Neural progenitor cell (in vitro differentiated cells): ENCODE measurements at regions not wholly inside any gene's neighbourhood (a gene's known extent, or its start where the extent isn't known, plus 50 kb on each side); places are given as distances from the start of the nearest gene placed in this dataset.
A peak's percentile ranks its signal among the peaks of the same experiment; 100 is the strongest.

ENCODE experiments used
- DNase-seq: peaks from one replicate; pipeline ENCODE4 v3.0.0-alpha.2; 2016; ENCODE audit warnings: low spot score
- H2AFZ ChIP-seq: fragments of 200-600 bp; sonication (generic); replicated peaks from 2 replicates; pipeline ENCODE4 v1.6.1; 2016; ENCODE audit warnings: antibody characterized with exemption
- H3F3A ChIP-seq: fragments of 200-600 bp; sonication (generic); 2 replicates; pipeline ENCODE4 v1.6.1; 2016; ENCODE audit warnings: antibody characterized with exemption, low read depth
- H3K27ac ChIP-seq: fragments of 200-600 bp; sonication (generic); 2 replicates; pipeline ENCODE4 v1.5.1; 2016; ENCODE audit warnings: mild to moderate bottlenecking
- H3K27me3 ChIP-seq: fragments of 200-600 bp; sonication (generic); 2 replicates; pipeline ENCODE4 v1.6.1; 2016; ENCODE audit warnings: mild to moderate bottlenecking, moderate library complexity
- H3K36me3 ChIP-seq: fragments of 200-600 bp; sonication (generic); 2 replicates; pipeline ENCODE4 v1.5.1; 2016
- H3K4me1 ChIP-seq: fragments of 200-600 bp; sonication (generic); 2 replicates; pipeline ENCODE4 v1.6.1; 2016; ENCODE audit warnings: mixed run types
- H3K4me2 ChIP-seq: fragments of 200-600 bp; sonication (generic); 2 replicates; pipeline ENCODE4 v1.6.1; 2016
- H3K4me3 ChIP-seq: fragments of 200-600 bp; sonication (generic); 2 replicates; pipeline ENCODE4 v1.5.1; 2016
- H3K79me2 ChIP-seq: fragments of 200-600 bp; sonication (generic); 2 replicates; pipeline ENCODE4 v1.6.1; 2016; ENCODE audit warnings: low read depth
- H3K9ac ChIP-seq: fragments of 200-600 bp; sonication (generic); 2 replicates; pipeline ENCODE4 v1.6.1; 2016
- H3K9me3 ChIP-seq: fragments of 200-600 bp; sonication (generic); 2 replicates; pipeline ENCODE4 v1.5.1; 2016; ENCODE audit warnings: low read depth
- H4K20me1 ChIP-seq: fragments of 200-600 bp; sonication (generic); 2 replicates; pipeline ENCODE4 v1.6.1; 2016; ENCODE audit warnings: low read depth
- H3K27ac Mint-ChIP-seq: 3 replicates; pipeline ENCODE4 v1.8.0; 2021; ENCODE audit warnings: mixed read lengths
- H3K27me3 Mint-ChIP-seq: 2 replicates; pipeline ENCODE4 v1.8.0; 2022; ENCODE audit warnings: low read depth, mild to moderate bottlenecking, inconsistent platforms, moderate library complexity, mixed read lengths; ENCODE audit not compliant: insufficient read depth
- H3K36me3 Mint-ChIP-seq: 3 replicates; pipeline ENCODE4 v1.8.0; 2021; ENCODE audit warnings: mixed read lengths
- H3K4me1 Mint-ChIP-seq: 3 replicates; pipeline ENCODE4 v1.8.0; 2021; ENCODE audit warnings: mixed read lengths
- H3K4me3 Mint-ChIP-seq: 3 replicates; pipeline ENCODE4 v1.8.0; 2021; ENCODE audit warnings: mild to moderate bottlenecking, moderate library complexity, mixed read lengths
- H3K9me3 Mint-ChIP-seq: 3 replicates; pipeline ENCODE4 v1.8.0; 2020; ENCODE audit warnings: mixed read lengths
- EZH2 ChIP-seq: fragments of 200-600 bp; sonication (generic); IDR thresholded peaks from 2 replicates; pipeline ENCODE4 v1.6.1; 2017; ENCODE audit warnings: antibody characterized with exemption, mild to moderate bottlenecking, moderate library complexity
- EZH2phosphoT487 ChIP-seq: fragments of 200-600 bp; sonication (generic); IDR thresholded peaks from 2 replicates; pipeline ENCODE4 v1.6.1; 2017; ENCODE audit warnings: antibody characterized with exemption
- TF ChIP-seq, protein P1 (sequence below): fragments of 200-600 bp; sonication (generic); IDR thresholded peaks from 2 replicates; pipeline ENCODE4 v1.5.1; 2017; ENCODE audit warnings: antibody characterized with exemption, mild to moderate bottlenecking

DNA sequence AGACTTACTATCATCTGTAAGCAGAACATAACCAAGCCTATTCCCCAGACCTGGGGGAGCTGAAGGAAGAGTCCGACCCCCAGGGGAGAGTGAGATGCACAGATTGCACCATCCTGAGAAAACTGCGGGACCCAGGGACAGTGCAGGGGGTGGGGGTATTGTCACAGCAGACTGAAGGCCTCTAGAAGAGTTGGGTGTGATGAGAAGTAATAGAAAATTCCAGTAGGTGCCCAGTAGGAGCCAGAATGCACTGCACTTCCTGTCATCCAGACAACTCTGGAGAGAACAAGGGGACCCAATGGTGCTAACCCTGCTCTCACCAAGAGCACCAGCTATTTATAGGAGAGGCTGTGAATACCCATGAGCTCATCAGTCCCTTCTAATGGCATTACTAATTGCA is 190.1 kb downstream of the BCL11B start:
- Histone ChIP-seq H3K4me2 (no peak overlapping the region), H3K79me2 (no peaks in the 10 kb centered on the region), H3K4me3 (no peak overlapping the region), H3K27ac (no peak overlapping the region), H3K27me3 (no peaks in the 10 kb centered on the region), H4K20me1 (no peaks in the 10 kb centered on the region), H2AFZ (no peak overlapping the region), H3F3A (no peaks in the 10 kb centered on the region), H3K4me1 (no peaks in the 10 kb centered on the region), H3K36me3 (no peaks in the 10 kb centered on the region), H3K9me3 (no peaks in the 10 kb centered on the region), H3K9ac (no peak overlapping the region)
- Mint-ChIP-seq H3K4me1 (no peaks in the 10 kb centered on the region), H3K36me3 (no peaks in the 10 kb centered on the region), H3K27me3 (no peaks in the 10 kb centered on the region), H3K4me3 (no peak overlapping the region), H3K9me3 (peaks cover 7% of the 10 kb centered on the region), H3K27ac (no peak overlapping the region)
- no peak for DNase-seq
- TF ChIP-seq EZH2 (no peak), EZH2phosphoT487 (no peak)
- TF ChIP-seq, protein P1, sequence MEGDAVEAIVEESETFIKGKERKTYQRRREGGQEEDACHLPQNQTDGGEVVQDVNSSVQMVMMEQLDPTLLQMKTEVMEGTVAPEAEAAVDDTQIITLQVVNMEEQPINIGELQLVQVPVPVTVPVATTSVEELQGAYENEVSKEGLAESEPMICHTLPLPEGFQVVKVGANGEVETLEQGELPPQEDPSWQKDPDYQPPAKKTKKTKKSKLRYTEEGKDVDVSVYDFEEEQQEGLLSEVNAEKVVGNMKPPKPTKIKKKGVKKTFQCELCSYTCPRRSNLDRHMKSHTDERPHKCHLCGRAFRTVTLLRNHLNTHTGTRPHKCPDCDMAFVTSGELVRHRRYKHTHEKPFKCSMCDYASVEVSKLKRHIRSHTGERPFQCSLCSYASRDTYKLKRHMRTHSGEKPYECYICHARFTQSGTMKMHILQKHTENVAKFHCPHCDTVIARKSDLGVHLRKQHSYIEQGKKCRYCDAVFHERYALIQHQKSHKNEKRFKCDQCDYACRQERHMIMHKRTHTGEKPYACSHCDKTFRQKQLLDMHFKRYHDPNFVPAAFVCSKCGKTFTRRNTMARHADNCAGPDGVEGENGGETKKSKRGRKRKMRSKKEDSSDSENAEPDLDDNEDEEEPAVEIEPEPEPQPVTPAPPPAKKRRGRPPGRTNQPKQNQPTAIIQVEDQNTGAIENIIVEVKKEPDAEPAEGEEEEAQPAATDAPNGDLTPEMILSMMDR = no peak

DNA sequence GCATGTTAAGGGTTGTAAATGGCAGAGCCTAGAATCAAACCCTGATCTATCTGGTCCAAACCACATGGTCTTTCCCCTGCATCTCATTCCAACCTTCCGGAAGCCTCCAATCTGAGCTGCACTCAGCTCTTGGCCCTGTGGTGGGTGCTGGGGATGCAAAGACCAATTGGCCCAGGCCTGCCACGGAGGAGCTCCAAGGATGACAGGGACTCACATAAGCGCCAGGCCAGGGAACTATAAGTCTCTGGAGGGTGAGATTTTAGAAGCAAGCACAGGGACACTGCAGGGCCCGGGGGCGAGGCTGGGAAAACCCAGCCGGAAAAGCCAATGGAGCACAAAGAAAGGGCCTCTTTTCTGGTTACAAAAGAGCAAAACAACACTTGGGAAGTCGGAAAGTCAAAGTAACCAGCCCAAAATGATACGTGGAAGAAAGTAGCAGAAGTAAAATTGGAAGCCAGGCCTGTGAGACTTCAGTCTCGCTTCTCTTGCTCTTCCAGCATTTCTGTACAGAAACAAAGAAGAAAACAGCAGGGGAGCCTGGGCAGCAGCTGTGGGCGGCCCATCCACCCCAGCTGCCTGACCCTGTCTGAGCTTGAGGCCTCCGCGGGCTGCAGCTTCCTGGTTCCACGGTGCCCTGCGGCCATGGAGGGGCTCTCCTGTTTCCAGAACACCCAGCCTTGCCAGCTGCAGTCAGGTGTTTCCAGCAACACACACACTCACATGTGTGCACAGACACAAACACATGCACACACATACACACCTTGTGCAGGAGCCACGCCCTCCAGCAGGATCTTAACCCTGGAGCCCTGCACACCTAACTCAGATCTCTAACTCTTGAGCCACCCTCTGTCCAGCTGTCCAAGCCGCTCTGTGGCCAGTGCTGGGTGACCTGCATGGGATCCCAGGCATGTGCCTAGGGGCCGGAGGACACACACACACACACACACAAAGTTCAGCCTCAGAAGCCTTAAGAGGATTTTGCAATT is 178.2 kb downstream of the BCL11B start:
- Mint-ChIP-seq H3K36me3 (no peaks in the 10 kb centered on the region), H3K9me3 (peaks cover 10% of the 10 kb centered on the region), H3K4me1 (peaks cover 24% of the 10 kb centered on the region), H3K4me3 (no peak overlapping the region), H3K27ac (peak overlapping the region; percentile 88), H3K27me3 (peaks cover 13% of the 10 kb centered on the region)
- Histone ChIP-seq H3K4me1 (peaks cover 15% of the 10 kb centered on the region), H3K27me3 (no peaks in the 10 kb centered on the region), H2AFZ (peak overlapping the region; percentile 95), H3K9ac (no peak overlapping the region), H3K79me2 (no peaks in the 10 kb centered on the region), H3K27ac (no peak overlapping the region), H3K9me3 (no peaks in the 10 kb centered on the region), H4K20me1 (no peaks in the 10 kb centered on the region), H3K4me2 (peak overlapping the region; percentile 44), H3F3A (no peaks in the 10 kb centered on the region), H3K4me3 (no peak overlapping the region), H3K36me3 (no peaks in the 10 kb centered on the region)
- peak; percentile 73 for DNase-seq
- TF ChIP-seq, protein P1 = no peak
- TF ChIP-seq EZH2phosphoT487 = no peak
- TF ChIP-seq EZH2 = no peak

DNA sequence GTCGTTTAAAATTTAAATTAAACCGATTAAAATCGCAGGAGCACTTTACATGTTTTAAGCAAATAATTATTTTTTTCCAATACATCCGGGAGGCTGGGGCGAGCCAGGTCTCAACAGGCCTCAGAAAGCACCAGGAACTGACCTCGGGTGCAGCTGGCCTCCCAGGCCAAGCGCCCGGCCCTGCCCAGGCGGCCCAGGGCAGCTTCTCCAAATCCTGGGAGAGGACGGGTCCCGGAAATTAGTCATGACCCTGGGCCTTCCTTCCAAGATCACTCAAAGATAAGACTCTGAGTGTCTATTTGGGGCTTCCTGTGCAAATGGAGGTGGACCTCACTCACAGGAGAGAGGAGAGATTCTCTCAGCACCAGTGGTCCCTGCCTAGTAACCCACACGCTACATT is 177.1 kb downstream of the BCL11B start:
- H3K36me3 ChIP-seq = no peaks in the 10 kb centered on the region
- H2AFZ ChIP-seq = no peak overlapping the region
- Mint-ChIP-seq H3K36me3 (no peaks in the 10 kb centered on the region), H3K4me3 (no peak overlapping the region), H3K4me1 (peaks cover 27% of the 10 kb centered on the region), H3K9me3 (peaks cover 7% of the 10 kb centered on the region), H3K27me3 (peaks cover 13% of the 10 kb centered on the region), H3K27ac (no peak overlapping the region)
- no peaks in the 10 kb centered on the region for H3F3A ChIP-seq
- H3K27ac ChIP-seq = no peak overlapping the region
- DNase-seq = no peak
- H3K4me3 ChIP-seq = no peak overlapping the region
- H3K79me2 ChIP-seq = no peaks in the 10 kb centered on the region
- H3K4me1 ChIP-seq = peaks cover 15% of the 10 kb centered on the region
- H3K9me3 ChIP-seq = no peaks in the 10 kb centered on the region
- no peak overlapping the region for H3K9ac ChIP-seq
- no peak for TF ChIP-seq EZH2
- TF ChIP-seq, protein P1 = no peak
- no peak for TF ChIP-seq EZH2phosphoT487
- H3K4me2 ChIP-seq = no peak overlapping the region
- H4K20me1 ChIP-seq = no peaks in the 10 kb centered on the region
- H3K27me3 ChIP-seq = no peaks in the 10 kb centered on the region
